Uterus (tissue), 2 donors: ENCODE measurements at regions not wholly inside any gene's neighbourhood (a gene's known extent, or its start where the extent isn't known, plus 50 kb on each side); places are given as distances from the start of the nearest gene placed in this dataset.

Source experiments
- POLR2A ChIP-seq, 2 donors: fragments of 450-650 bp; IDR thresholded peaks; one replicate each; pipeline ENCODE4 v1.6.1; 2016; ENCODE audit warnings: antibody characterized with exemption in 2 of 2, mild to moderate bottlenecking in 1 of 2, moderate library complexity in 1 of 2
- TF ChIP-seq, protein P1 (sequence below), 4 experiments: fragments of 200-600 bp in 2 of 4; fragments of 450-650 bp in 2 of 4; sonication (generic) in 2 of 4; IDR thresholded peaks; one replicate each; pipeline ENCODE4 v1.5.1; 2016 to 2019; ENCODE audit warnings: antibody characterized with exemption in 4 of 4, mild to moderate bottlenecking in 2 of 4, moderate library complexity in 1 of 4

DNA sequence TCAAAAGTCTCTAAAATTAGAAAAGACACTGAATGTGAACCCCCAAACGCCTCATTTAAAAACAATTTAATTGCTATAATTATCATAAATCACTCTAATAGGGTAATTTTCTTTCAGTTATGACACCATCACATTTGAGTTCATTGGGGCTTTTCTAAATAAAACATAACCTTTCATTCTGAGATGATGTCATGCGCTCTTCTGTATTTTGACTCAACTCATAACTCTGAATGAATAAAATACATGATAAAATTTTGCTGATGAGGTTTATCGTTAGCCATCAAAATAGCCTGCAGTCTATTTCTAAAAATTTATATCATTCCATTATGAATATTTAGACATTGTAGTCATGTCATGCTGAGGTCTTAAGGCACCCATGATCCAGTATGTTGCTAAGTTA is 1099.7 kb downstream of the SUCLG1 start:
- TF ChIP-seq, protein P1, sequence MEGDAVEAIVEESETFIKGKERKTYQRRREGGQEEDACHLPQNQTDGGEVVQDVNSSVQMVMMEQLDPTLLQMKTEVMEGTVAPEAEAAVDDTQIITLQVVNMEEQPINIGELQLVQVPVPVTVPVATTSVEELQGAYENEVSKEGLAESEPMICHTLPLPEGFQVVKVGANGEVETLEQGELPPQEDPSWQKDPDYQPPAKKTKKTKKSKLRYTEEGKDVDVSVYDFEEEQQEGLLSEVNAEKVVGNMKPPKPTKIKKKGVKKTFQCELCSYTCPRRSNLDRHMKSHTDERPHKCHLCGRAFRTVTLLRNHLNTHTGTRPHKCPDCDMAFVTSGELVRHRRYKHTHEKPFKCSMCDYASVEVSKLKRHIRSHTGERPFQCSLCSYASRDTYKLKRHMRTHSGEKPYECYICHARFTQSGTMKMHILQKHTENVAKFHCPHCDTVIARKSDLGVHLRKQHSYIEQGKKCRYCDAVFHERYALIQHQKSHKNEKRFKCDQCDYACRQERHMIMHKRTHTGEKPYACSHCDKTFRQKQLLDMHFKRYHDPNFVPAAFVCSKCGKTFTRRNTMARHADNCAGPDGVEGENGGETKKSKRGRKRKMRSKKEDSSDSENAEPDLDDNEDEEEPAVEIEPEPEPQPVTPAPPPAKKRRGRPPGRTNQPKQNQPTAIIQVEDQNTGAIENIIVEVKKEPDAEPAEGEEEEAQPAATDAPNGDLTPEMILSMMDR (IDR thresholded peaks at IDR 0.05): no peak
- TF ChIP-seq POLR2A (IDR thresholded peaks at IDR 0.05): no peak
